Stimulated activated naive CD8-positive, alpha-beta T cell treated with anti-CD3 and anti-CD28 coated beads, Interleukin-15, Interleukin-2, amounts not matched to agents 100 ng/mL and 50 ng/mL, for 24 hours (primary cell): ENCODE measurements at regions not wholly inside any gene's neighbourhood (a gene's known extent, or its start where the extent isn't known, plus 50 kb on each side); places are given as distances from the start of the nearest gene placed in this dataset.

Source experiments
- H3K27ac Mint-ChIP-seq: one replicate; pipeline ENCODE4 v1.8.0; 2021; ENCODE audit warnings: mild to moderate bottlenecking, mixed read lengths
- H3K27me3 Mint-ChIP-seq: one replicate; pipeline ENCODE4 v1.8.0; 2021; ENCODE audit warnings: mixed read lengths
- H3K36me3 Mint-ChIP-seq: one replicate; pipeline ENCODE4 v1.8.0; 2021; ENCODE audit warnings: low read depth, mixed read lengths
- H3K4me1 Mint-ChIP-seq: one replicate; pipeline ENCODE4 v1.8.0; 2021; ENCODE audit warnings: low read depth, mixed read lengths
- H3K4me3 Mint-ChIP-seq: one replicate; pipeline ENCODE4 v1.8.0; 2021; ENCODE audit warnings: mild to moderate bottlenecking, mixed read lengths
- H3K9me3 Mint-ChIP-seq: one replicate; pipeline ENCODE4 v1.8.0; 2021; ENCODE audit warnings: mixed read lengths

GRCh38 chr4:111649308-111649707 is 495.9 kb upstream of the FAM241A start:
- H3K36me3 Mint-ChIP-seq = no peaks in the 10 kb centered on the region
- H3K9me3 Mint-ChIP-seq = no peaks in the 10 kb centered on the region

GRCh38 chr4:111650146-111650545 is 495.1 kb upstream of the FAM241A start:
- Mint-ChIP-seq H3K4me1 (no peaks in the 10 kb centered on the region), H3K4me3 (no peak overlapping the region), H3K27ac (no peak overlapping the region), H3K27me3 (peaks cover 4% of the 10 kb centered on the region), H3K9me3 (no peaks in the 10 kb centered on the region), H3K36me3 (no peaks in the 10 kb centered on the region)

More at GRCh38 chr4:111649308-111649707, 495.9 kb upstream of the FAM241A start:
- peaks cover 4% of the 10 kb centered on the region for H3K27me3 Mint-ChIP-seq
- no peak overlapping the region for H3K27ac Mint-ChIP-seq
- H3K4me3 Mint-ChIP-seq = no peak overlapping the region
- no peaks in the 10 kb centered on the region for H3K4me1 Mint-ChIP-seq

GRCh38 chr4:111650674-111651086 is 494.6 kb upstream of the FAM241A start:
- Mint-ChIP-seq H3K27ac (no peak overlapping the region), H3K4me1 (no peaks in the 10 kb centered on the region), H3K36me3 (no peaks in the 10 kb centered on the region), H3K9me3 (no peaks in the 10 kb centered on the region), H3K27me3 (peaks cover 4% of the 10 kb centered on the region), H3K4me3 (no peak overlapping the region)

- H3K27ac Mint-ChIP-seq = no peak overlapping the region
- no peaks in the 10 kb centered on the region for H3K36me3 Mint-ChIP-seq
- no peak overlapping the region for H3K4me3 Mint-ChIP-seq
- peaks cover 4% of the 10 kb centered on the region for H3K27me3 Mint-ChIP-seq
- H3K9me3 Mint-ChIP-seq = no peaks in the 10 kb centered on the region
- no peaks in the 10 kb centered on the region for H3K4me1 Mint-ChIP-seq
Measured at GRCh38 chr4:111652236-111652635, 493.0 kb upstream of the FAM241A start.

GRCh38 chr4:111652986-111653385 is 492.3 kb upstream of the FAM241A start:
- Mint-ChIP-seq H3K27me3 (peaks cover 4% of the 10 kb centered on the region), H3K4me3 (no peak overlapping the region), H3K4me1 (no peaks in the 10 kb centered on the region), H3K9me3 (no peaks in the 10 kb centered on the region), H3K36me3 (no peaks in the 10 kb centered on the region), H3K27ac (no peak overlapping the region)

- Mint-ChIP-seq H3K9me3 (no peaks in the 10 kb centered on the region), H3K27me3 (no peaks in the 10 kb centered on the region), H3K27ac (peak overlapping the region; percentile 43), H3K4me1 (no peaks in the 10 kb centered on the region), H3K36me3 (no peaks in the 10 kb centered on the region), H3K4me3 (no peak overlapping the region)
Measured at GRCh38 chr4:111662496-111662895, 482.8 kb upstream of the FAM241A start.

- no peaks in the 10 kb centered on the region for H3K4me1 Mint-ChIP-seq
- H3K36me3 Mint-ChIP-seq = no peaks in the 10 kb centered on the region
- H3K27ac Mint-ChIP-seq = no peak overlapping the region
- no peaks in the 10 kb centered on the region for H3K27me3 Mint-ChIP-seq
- H3K4me3 Mint-ChIP-seq = no peak overlapping the region
- no peaks in the 10 kb centered on the region for H3K9me3 Mint-ChIP-seq
Measured at GRCh38 chr4:111664308-111664945, 480.8 kb upstream of the FAM241A start.

GRCh38 chr4:111666826-111667360 is 478.4 kb upstream of the FAM241A start:
- Mint-ChIP-seq H3K36me3 (no peaks in the 10 kb centered on the region), H3K4me3 (no peak overlapping the region), H3K9me3 (no peaks in the 10 kb centered on the region), H3K27me3 (no peaks in the 10 kb centered on the region), H3K4me1 (no peaks in the 10 kb centered on the region), H3K27ac (no peak overlapping the region)

GRCh38 chr4:111671756-111672155 is 473.5 kb upstream of the FAM241A start:
- no peaks in the 10 kb centered on the region for H3K27me3 Mint-ChIP-seq
- no peaks in the 10 kb centered on the region for H3K9me3 Mint-ChIP-seq
- H3K36me3 Mint-ChIP-seq = no peaks in the 10 kb centered on the region
- H3K27ac Mint-ChIP-seq = no peak overlapping the region
- H3K4me1 Mint-ChIP-seq = no peaks in the 10 kb centered on the region
- no peak overlapping the region for H3K4me3 Mint-ChIP-seq

GRCh38 chr4:111675746-111676145 is 469.5 kb upstream of the FAM241A start:
- H3K9me3 Mint-ChIP-seq = no peaks in the 10 kb centered on the region
- H3K4me1 Mint-ChIP-seq = no peaks in the 10 kb centered on the region
- no peaks in the 10 kb centered on the region for H3K36me3 Mint-ChIP-seq
- H3K27me3 Mint-ChIP-seq = no peaks in the 10 kb centered on the region
- H3K27ac Mint-ChIP-seq = no peak overlapping the region
- H3K4me3 Mint-ChIP-seq = no peak overlapping the region

- H3K4me3 Mint-ChIP-seq = no peak overlapping the region
- no peaks in the 10 kb centered on the region for H3K9me3 Mint-ChIP-seq
- no peaks in the 10 kb centered on the region for H3K36me3 Mint-ChIP-seq
- H3K4me1 Mint-ChIP-seq = no peaks in the 10 kb centered on the region
- no peaks in the 10 kb centered on the region for H3K27me3 Mint-ChIP-seq
- no peak overlapping the region for H3K27ac Mint-ChIP-seq
Measured at GRCh38 chr4:111676533-111676932, 468.7 kb upstream of the FAM241A start.

- Mint-ChIP-seq H3K9me3 (no peaks in the 10 kb centered on the region), H3K36me3 (no peaks in the 10 kb centered on the region), H3K4me1 (no peaks in the 10 kb centered on the region), H3K27ac (no peak overlapping the region), H3K27me3 (no peaks in the 10 kb centered on the region), H3K4me3 (no peak overlapping the region)
Measured at GRCh38 chr4:111678479-111678878, 466.8 kb upstream of the FAM241A start.

GRCh38 chr4:111678908-111679307 is 466.3 kb upstream of the FAM241A start:
- no peaks in the 10 kb centered on the region for H3K4me1 Mint-ChIP-seq
- no peaks in the 10 kb centered on the region for H3K27me3 Mint-ChIP-seq
- H3K27ac Mint-ChIP-seq = no peak overlapping the region
- H3K36me3 Mint-ChIP-seq = no peaks in the 10 kb centered on the region
- H3K9me3 Mint-ChIP-seq = peaks cover 1% of the 10 kb centered on the region
- no peak overlapping the region for H3K4me3 Mint-ChIP-seq

- no peak overlapping the region for H3K4me3 Mint-ChIP-seq
- H3K27ac Mint-ChIP-seq = no peak overlapping the region
- peaks cover 7% of the 10 kb centered on the region for H3K9me3 Mint-ChIP-seq
- no peaks in the 10 kb centered on the region for H3K36me3 Mint-ChIP-seq
- H3K4me1 Mint-ChIP-seq = no peaks in the 10 kb centered on the region
- H3K27me3 Mint-ChIP-seq = no peaks in the 10 kb centered on the region
Measured at GRCh38 chr4:111681270-111681669, 464.0 kb upstream of the FAM241A start.

- H3K36me3 Mint-ChIP-seq = no peaks in the 10 kb centered on the region
- no peak overlapping the region for H3K4me3 Mint-ChIP-seq
- H3K27me3 Mint-ChIP-seq = no peaks in the 10 kb centered on the region
- H3K9me3 Mint-ChIP-seq = peaks cover 7% of the 10 kb centered on the region
- H3K4me1 Mint-ChIP-seq = no peaks in the 10 kb centered on the region
- no peak overlapping the region for H3K27ac Mint-ChIP-seq
Measured at GRCh38 chr4:111681751-111682150, 463.5 kb upstream of the FAM241A start.

GRCh38 chr4:111685205-111685604 is 460.0 kb upstream of the FAM241A start:
- Mint-ChIP-seq H3K4me1 (no peaks in the 10 kb centered on the region), H3K36me3 (no peaks in the 10 kb centered on the region), H3K9me3 (peaks cover 7% of the 10 kb centered on the region), H3K27me3 (no peaks in the 10 kb centered on the region), H3K4me3 (no peak overlapping the region), H3K27ac (no peak overlapping the region)
